ENCODE measurements at regions not wholly inside any gene's neighbourhood (a gene's known extent, or its start where the extent isn't known, plus 50 kb on each side); places are given as distances from the start of the nearest gene placed in this dataset.

DNA sequence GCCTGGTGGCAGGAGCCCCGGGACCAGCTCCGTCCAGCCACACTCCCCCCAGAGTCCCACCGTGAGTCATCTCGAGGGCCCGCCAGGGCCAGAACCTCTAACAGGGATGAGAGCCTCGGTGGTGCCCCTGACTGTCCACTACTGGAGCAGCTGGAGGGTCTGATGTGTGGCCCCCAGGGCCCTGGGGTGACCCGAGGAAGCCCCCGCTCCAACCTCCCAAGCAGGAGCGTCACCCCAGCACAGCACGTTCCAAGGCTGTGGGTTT, 135.9 kb upstream of the NKX1-1 start:
- TF ChIP-seq, protein P1, sequence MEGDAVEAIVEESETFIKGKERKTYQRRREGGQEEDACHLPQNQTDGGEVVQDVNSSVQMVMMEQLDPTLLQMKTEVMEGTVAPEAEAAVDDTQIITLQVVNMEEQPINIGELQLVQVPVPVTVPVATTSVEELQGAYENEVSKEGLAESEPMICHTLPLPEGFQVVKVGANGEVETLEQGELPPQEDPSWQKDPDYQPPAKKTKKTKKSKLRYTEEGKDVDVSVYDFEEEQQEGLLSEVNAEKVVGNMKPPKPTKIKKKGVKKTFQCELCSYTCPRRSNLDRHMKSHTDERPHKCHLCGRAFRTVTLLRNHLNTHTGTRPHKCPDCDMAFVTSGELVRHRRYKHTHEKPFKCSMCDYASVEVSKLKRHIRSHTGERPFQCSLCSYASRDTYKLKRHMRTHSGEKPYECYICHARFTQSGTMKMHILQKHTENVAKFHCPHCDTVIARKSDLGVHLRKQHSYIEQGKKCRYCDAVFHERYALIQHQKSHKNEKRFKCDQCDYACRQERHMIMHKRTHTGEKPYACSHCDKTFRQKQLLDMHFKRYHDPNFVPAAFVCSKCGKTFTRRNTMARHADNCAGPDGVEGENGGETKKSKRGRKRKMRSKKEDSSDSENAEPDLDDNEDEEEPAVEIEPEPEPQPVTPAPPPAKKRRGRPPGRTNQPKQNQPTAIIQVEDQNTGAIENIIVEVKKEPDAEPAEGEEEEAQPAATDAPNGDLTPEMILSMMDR (conservative IDR thresholded peaks at IDR 0.05; ENCODE audit: low read depth, low read length): no peak
- TF ChIP-seq EZH2 (IDR thresholded peaks at IDR 0.05; ENCODE audit: low read length, unreplicated experiment) (no peak), EZH2phosphoT487 (IDR thresholded peaks at IDR 0.05; ENCODE audit: borderline replicate concordance, low read length) (no peak)

Measured in PC-3 (cell line).